IPS DF 4.7 (cell line): ENCODE measurements at regions not wholly inside any gene's neighbourhood (a gene's known extent, or its start where the extent isn't known, plus 50 kb on each side); places are given as distances from the start of the nearest gene placed in this dataset.

Source experiments
- DNase-seq: peaks from one replicate; pipeline ENCODE4 v3.0.0-alpha.2; 2013; ENCODE audit warnings: low spot score; ENCODE audit errors: extremely low read depth

- no peak for DNase-seq
Measured at GRCh38 chr9:7957803-7958202, 158.2 kb upstream of the DMAC1 start.

GRCh38 chr9:7947577-7947976 lies 148.0 kb upstream of the DMAC1 start:
- DNase-seq = no peak

- DNase-seq = no peak
Measured at GRCh38 chr9:7946458-7946857, 146.9 kb upstream of the DMAC1 start.

- DNase-seq = no peak
Measured at GRCh38 chr9:7944572-7944971, 145.0 kb upstream of the DMAC1 start.

GRCh38 chr9:7937761-7938491 lies 138.3 kb upstream of the DMAC1 start:
- no peak for DNase-seq

GRCh38 chr9:7936996-7937395 lies 137.4 kb upstream of the DMAC1 start:
- no peak for DNase-seq

- no peak for DNase-seq
Measured at GRCh38 chr9:7936163-7936562, 136.6 kb upstream of the DMAC1 start.

- DNase-seq = no peak
Measured at GRCh38 chr9:7935681-7936080, 136.1 kb upstream of the DMAC1 start.

- no peak for DNase-seq
Measured at GRCh38 chr9:7932767-7933166, 133.2 kb upstream of the DMAC1 start.

- DNase-seq = no peak
Measured at GRCh38 chr9:7930613-7931012, 131.0 kb upstream of the DMAC1 start.

- no peak for DNase-seq
Measured at GRCh38 chr9:7921545-7922197, 122.1 kb upstream of the DMAC1 start.

- DNase-seq = no peak
Measured at GRCh38 chr9:7912037-7912535, 112.5 kb upstream of the DMAC1 start.

- DNase-seq = no peak
Measured at GRCh38 chr9:7910426-7911020, 110.9 kb upstream of the DMAC1 start.

- no peak for DNase-seq
Measured at GRCh38 chr9:7909537-7909936, 110.0 kb upstream of the DMAC1 start.

- DNase-seq = no peak
Measured at GRCh38 chr9:7907551-7908337, 108.2 kb upstream of the DMAC1 start.

- DNase-seq = no peak
Measured at GRCh38 chr9:7906783-7907550, 107.4 kb upstream of the DMAC1 start.

GRCh38 chr9:7901621-7902020 lies 102.0 kb upstream of the DMAC1 start:
- no peak for DNase-seq

- DNase-seq = no peak
Measured at GRCh38 chr9:7900541-7900940, 101.0 kb upstream of the DMAC1 start.

GRCh38 chr9:7899753-7900152 lies 100.2 kb upstream of the DMAC1 start:
- DNase-seq = no peak

- DNase-seq = no peak
Measured at GRCh38 chr9:7894231-7894630, 94.7 kb upstream of the DMAC1 start.

GRCh38 chr9:7892975-7893374 lies 93.4 kb upstream of the DMAC1 start:
- no peak for DNase-seq
